ENCODE measurements at regions not wholly inside any gene's neighbourhood (a gene's known extent, or its start where the extent isn't known, plus 50 kb on each side); places are given as distances from the start of the nearest gene placed in this dataset.

DNA sequence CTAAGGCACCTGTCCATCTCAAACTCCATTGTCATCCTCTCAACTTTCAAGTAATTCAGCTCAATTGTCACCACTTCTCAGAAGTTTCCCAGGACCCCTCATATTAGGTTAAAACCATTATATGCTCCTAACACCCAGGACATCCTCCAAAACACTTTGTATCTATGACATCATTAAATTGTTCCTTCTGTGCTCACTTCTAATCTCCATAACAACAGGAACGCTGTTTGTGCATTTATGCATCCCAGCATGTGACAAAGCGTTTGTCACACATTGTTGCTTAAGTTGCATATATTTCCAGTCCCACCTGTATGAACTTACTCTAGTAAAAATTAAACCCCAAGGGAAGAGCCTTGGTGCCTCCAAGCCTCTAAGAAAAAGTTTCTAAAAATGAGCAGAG lies 133.9 kb downstream of the TBX5 start:
- WGBS (ENCODE audit: insufficient coverage, low coverage, missing lambda C conversion rate), result 6% methylated on average over 2 of the region's 2 CpGs
- CTCF ChIA-PET (ENCODE audit: low intra/inter-chr PET ratio), result no interaction called here
- Histone ChIP-seq H2AFZ (ENCODE audit: low read depth, low read length) (no peak overlapping the region), H3K36me3 (ENCODE audit: control insufficient read depth, insufficient read depth, low read length) (no peaks in the 10 kb centered on the region), H3K27me3 (ENCODE audit: control insufficient read depth in 2 of 2, insufficient read depth in 2 of 2, low read length in 2 of 2) (no peaks in the 10 kb centered on the region), H3K9ac (ENCODE audit: insufficient read depth in 1 of 2, low read depth in 2 of 2, low read length in 2 of 2) (no peak overlapping the region), H3K9me3 (replicated peaks; ENCODE audit: control insufficient read depth, insufficient read depth, low read depth, low read length) (no peaks in the 10 kb centered on the region), H3K9me1 (ENCODE audit: control insufficient read depth, insufficient read depth, low read length) (no peaks in the 10 kb centered on the region), H3K27ac (ENCODE audit: extremely low read depth, low read depth, low read length) (no peak overlapping the region), H4K20me1 (replicated peaks; ENCODE audit: control insufficient read depth, insufficient read depth, low read length) (no peaks in the 10 kb centered on the region; the same call in 1 of the 2 replicates), H3K4me2 (ENCODE audit: insufficient read depth, low read length) (no peak overlapping the region), H3K4me1 (replicated peaks in 1 of 2; ENCODE audit: control insufficient read depth in 2 of 2, insufficient read depth in 2 of 2, low read length in 2 of 2) (no peaks in the 10 kb centered on the region), H3K4me3 (no peak overlapping the region), H3K79me2 (ENCODE audit: control insufficient read depth, insufficient read depth, low read length) (no peaks in the 10 kb centered on the region)
- BruUV-seq (replicated peaks), result no TSS peak
- in situ Hi-C loops (cut with MboI), result no loop called here
- intact Hi-C loops (cut with micrococcal nuclease), result no loop called here
- no peak for DNase-seq (ENCODE audit: extremely low read depth in 1 of 4, low spot score in 3 of 4)
- FAIRE-seq, result no peak
- no peak for ATAC-seq
- POLR2A ChIA-PET, result no interaction called here
- TF ChIP-seq, protein P1, sequence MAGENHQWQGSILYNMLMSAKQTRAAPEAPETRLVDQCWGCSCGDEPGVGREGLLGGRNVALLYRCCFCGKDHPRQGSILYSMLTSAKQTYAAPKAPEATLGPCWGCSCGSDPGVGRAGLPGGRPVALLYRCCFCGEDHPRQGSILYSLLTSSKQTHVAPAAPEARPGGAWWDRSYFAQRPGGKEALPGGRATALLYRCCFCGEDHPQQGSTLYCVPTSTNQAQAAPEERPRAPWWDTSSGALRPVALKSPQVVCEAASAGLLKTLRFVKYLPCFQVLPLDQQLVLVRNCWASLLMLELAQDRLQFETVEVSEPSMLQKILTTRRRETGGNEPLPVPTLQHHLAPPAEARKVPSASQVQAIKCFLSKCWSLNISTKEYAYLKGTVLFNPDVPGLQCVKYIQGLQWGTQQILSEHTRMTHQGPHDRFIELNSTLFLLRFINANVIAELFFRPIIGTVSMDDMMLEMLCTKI (IDR thresholded peaks at IDR 0.05; ENCODE audit: partially characterized antibody), result no peak
- TF ChIP-seq ZNF551 (CRISPR knock-in tag; IDR thresholded peaks at IDR 0.05) (no peak), RBBP5 (IDR thresholded peaks at IDR 0.05; ENCODE audit: borderline replicate concordance, insufficient read depth, low read length, poor library complexity, severe bottlenecking) (no peak), TCF7 (IDR thresholded peaks at IDR 0.05; ENCODE audit: borderline replicate concordance) (no peak), FOXK1 (CRISPR knock-in tag; IDR thresholded peaks at IDR 0.05; ENCODE audit: borderline replicate concordance) (no peak), ZNF212 (CRISPR knock-in tag; IDR thresholded peaks at IDR 0.05) (no peak), ZNF561 (CRISPR knock-in tag; conservative IDR thresholded peaks at IDR 0.05) (no peak)
- TF ChIP-seq, protein P2, sequence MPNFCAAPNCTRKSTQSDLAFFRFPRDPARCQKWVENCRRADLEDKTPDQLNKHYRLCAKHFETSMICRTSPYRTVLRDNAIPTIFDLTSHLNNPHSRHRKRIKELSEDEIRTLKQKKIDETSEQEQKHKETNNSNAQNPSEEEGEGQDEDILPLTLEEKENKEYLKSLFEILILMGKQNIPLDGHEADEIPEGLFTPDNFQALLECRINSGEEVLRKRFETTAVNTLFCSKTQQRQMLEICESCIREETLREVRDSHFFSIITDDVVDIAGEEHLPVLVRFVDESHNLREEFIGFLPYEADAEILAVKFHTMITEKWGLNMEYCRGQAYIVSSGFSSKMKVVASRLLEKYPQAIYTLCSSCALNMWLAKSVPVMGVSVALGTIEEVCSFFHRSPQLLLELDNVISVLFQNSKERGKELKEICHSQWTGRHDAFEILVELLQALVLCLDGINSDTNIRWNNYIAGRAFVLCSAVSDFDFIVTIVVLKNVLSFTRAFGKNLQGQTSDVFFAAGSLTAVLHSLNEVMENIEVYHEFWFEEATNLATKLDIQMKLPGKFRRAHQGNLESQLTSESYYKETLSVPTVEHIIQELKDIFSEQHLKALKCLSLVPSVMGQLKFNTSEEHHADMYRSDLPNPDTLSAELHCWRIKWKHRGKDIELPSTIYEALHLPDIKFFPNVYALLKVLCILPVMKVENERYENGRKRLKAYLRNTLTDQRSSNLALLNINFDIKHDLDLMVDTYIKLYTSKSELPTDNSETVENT (CRISPR knock-in tag; IDR thresholded peaks at IDR 0.05), result no peak
- TF ChIP-seq, protein P3, sequence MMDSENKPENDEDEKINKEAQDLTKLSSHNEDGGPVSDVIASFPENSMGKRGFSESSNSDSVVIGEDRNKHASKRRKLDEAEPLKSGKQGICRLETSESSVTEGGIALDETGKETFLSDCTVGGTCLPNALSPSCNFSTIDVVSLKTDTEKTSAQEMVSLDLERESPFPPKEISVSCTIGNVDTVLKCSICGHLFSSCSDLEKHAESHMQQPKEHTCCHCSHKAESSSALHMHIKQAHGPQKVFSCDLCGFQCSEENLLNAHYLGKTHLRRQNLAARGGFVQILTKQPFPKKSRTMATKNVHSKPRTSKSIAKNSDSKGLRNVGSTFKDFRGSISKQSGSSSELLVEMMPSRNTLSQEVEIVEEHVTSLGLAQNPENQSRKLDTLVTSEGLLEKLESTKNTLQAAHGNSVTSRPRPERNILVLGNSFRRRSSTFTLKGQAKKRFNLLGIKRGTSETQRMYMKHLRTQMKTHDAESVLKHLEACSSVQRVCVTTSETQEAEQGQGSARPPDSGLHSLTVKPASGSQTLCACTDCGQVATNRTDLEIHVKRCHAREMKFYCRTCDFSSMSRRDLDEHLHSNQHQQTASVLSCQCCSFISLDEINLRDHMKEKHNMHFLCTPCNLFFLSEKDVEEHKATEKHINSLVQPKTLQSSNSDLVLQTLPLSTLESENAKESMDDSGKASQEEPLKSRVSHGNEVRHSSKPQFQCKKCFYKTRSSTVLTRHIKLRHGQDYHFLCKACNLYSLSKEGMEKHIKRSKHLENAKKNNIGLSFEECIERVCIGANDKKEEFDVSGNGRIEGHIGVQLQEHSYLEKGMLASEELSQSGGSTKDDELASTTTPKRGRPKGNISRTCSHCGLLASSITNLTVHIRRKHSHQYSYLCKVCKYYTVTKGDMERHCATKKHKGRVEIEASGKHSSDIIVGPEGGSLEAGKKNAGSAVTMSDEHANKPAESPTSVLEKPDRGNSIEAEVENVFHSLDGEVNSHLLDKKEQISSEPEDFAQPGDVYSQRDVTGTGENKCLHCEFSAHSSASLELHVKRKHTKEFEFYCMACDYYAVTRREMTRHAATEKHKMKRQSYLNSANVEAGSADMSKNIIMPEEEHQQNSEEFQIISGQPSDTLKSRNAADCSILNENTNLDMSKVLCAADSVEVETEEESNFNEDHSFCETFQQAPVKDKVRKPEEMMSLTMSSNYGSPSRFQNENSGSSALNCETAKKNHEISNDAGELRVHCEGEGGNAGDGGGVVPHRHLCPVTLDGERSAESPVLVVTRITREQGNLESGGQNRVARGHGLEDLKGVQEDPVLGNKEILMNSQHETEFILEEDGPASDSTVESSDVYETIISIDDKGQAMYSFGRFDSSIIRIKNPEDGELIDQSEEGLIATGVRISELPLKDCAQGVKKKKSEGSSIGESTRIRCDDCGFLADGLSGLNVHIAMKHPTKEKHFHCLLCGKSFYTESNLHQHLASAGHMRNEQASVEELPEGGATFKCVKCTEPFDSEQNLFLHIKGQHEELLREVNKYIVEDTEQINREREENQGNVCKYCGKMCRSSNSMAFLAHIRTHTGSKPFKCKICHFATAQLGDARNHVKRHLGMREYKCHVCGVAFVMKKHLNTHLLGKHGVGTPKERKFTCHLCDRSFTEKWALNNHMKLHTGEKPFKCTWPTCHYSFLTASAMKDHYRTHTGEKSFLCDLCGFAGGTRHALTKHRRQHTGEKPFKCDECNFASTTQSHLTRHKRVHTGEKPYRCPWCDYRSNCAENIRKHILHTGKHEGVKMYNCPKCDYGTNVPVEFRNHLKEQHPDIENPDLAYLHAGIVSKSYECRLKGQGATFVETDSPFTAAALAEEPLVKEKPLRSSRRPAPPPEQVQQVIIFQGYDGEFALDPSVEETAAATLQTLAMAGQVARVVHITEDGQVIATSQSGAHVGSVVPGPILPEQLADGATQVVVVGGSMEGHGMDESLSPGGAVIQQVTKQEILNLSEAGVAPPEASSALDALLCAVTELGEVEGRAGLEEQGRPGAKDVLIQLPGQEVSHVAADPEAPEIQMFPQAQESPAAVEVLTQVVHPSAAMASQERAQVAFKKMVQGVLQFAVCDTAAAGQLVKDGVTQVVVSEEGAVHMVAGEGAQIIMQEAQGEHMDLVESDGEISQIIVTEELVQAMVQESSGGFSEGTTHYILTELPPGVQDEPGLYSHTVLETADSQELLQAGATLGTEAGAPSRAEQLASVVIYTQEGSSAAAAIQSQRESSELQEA (IDR thresholded peaks at IDR 0.05; ENCODE audit: low read depth), result no peak
